RKO (cell line): ENCODE measurements at regions not wholly inside any gene's neighbourhood (a gene's known extent, or its start where the extent isn't known, plus 50 kb on each side); places are given as distances from the start of the nearest gene placed in this dataset.
"Not testable (repeated sequence)": the region's sequence is repeated elsewhere in the genome, so short reads cannot be mapped to it uniquely, and the experiment has no call there.

Source experiments
- DNase-seq: peaks from one replicate; pipeline ENCODE4 v3.0.0-alpha.2; 2016; ENCODE audit warnings: low spot score

DNA sequence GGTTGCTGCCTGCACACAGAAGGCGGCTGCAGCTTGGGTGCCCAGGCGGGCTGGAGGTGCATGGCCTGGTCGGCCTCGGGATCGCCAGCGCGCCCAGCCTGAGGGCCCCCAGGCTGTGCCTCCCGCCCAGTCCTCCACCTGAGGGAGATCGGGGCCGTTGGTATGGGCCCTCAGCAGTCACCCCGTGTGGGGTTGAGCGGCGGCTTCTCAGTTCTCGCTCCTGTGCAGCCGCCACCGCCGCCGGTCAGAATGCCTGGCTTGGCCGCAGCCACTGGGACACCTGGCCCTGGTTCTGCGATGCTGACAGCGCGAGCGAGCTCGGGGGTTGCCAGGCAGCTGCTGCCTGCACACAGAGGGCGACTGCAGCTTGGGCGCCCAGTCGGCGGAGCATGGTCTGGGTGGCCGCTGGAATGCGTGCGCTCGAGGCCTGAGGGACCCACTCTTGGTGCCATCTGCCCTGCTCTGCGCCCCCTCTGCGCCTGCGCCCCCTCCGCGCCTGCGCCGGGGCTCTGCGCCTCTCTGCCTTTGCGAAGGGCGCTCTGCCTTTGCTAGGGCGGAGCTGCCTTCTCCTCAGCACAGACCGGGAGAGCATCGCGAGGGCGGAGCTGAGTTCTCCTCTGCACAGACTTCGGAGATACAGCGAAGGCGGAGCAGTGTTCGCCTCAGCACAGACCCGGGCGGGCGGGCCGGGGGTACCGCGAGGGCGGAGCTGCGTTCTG is 84.6 kb upstream of the ZNG1F start:
- DNase-seq, result not testable (repeated sequence)

DNA sequence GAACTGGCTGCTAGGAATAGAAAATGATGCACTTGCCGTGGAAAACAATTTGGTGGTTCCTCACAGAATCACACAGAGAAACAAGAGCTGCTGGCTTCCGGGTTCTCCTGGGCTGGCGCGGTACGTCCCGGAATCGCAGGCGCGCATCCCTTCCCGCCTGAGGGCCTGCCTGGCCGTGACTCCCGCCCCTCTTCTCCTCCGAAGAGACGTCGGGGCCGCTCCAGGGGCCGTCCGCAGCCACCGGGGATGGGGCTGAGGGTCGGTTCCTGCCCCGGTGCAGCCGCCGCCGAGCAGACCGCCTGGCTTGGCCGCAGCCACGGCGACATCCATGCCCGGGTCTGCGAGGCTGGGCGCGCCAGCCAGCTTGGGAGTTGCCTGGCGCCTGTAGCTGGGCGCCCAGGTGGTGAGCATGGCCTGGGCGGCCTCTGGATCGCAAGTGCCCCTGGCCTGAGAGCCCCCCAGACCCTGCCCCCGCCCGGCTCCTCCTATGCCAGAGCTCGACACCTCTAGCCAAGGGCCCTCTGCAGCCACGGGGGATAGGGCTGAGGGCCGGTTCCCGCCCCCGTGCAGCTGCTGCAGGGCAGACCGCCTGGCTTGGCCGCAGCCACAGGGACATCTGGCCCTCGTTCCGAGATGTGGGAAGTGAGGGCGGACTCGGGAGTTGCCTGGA is 83.9 kb upstream of the ZNG1F start:
- not testable (repeated sequence) for DNase-seq

DNA sequence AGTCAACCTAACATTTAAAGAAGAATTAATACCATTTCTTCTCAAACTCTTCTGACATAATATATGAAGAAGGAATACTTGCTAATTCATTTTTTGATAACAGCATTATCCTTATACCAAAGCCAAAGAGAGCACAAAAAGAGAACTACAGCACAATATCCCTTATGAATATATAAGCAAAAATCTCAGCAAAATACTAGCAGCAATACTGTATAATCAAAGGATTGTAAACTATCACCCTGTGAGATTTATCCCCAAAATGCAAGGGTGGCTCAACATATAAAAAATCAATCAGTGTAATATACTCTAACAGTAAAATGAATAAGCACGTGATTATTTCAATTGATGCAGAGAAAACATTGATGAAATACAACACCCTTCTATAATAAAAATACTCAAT is 81.9 kb upstream of the ZNG1F start:
- not testable (repeated sequence) for DNase-seq

DNA sequence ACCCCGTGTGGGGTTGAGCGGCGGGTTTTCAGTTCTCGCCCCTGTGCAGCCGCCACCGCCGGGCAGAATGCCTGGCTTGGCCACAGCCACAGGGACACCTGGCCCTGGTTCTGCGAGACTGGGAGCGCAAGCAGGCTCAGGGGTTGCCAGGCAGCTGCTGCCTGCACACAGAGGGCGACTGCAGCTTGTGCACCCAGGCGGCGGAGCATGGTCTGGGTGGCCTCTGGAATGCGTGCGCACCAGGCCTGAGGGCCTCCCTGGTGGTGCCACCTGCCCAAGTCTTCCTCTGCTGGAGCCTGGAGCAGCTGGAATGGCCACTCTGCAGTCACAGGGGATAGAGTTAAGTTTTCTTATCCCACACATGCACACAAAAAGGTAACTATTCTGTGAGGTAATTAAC is 80.4 kb upstream of the ZNG1F start:
- DNase-seq, result not testable (repeated sequence)

DNA sequence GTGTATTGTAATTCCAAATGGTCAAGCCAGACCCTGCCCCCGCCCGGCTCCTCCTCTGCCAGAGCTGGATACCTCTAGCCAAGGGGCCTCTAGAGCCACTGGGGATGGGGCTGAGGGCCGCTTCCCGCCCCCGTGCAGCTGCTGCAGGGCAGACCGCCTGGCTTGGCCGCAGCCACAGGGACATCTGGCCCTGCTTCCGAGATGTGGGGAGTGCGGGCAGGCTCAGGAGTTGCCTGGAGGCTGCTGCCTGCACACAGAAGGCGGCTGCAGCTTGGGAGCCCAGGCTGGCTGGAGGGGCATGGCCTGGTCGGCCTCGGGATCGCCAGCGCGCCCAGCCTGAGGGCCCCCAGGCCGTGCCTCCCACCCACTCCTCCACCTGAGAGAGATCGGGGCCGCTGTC is 79.9 kb upstream of the ZNG1F start:
- not testable (repeated sequence) for DNase-seq

DNA sequence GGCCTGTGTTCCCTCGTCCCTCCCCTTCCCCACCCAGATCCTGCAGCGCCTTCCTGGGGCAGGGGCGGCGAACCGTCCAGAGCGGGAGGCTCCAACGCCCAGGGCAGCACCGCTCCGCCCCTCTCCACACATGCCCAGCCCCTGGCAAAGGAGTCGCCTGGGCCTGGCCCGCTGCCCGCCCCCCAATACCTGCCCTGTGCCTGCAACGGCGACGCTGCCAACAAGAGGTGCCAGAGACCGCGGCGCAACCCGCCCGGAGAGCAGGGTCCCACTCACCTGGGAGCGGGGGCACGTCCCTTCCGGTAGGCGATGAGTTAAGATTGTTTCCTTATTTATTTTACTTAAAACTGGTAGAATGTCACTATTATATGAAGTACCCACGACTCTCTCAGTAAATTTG is 77.5 kb upstream of the ZNG1F start:
- DNase-seq, result not testable (repeated sequence)

DNA sequence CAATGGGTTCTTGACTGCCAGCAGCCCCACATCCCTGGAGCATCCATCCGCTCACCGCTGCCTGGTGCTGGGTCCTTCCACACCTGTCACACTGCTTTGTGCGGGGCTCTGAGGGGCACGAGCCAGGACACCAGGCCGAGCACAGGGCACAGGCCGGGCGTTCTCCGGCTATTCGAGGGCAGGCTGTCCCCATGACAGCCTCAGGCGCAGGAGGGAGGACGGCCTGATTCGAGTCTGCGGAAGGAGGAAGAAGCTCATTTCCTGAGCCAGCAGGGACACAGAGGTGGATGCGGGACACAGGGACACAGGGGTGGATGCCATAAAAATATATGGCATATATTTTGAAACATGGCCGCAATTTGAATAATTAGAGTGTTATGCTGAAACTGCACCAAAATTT is 76.9 kb upstream of the ZNG1F start:
- DNase-seq, result not testable (repeated sequence)

DNA sequence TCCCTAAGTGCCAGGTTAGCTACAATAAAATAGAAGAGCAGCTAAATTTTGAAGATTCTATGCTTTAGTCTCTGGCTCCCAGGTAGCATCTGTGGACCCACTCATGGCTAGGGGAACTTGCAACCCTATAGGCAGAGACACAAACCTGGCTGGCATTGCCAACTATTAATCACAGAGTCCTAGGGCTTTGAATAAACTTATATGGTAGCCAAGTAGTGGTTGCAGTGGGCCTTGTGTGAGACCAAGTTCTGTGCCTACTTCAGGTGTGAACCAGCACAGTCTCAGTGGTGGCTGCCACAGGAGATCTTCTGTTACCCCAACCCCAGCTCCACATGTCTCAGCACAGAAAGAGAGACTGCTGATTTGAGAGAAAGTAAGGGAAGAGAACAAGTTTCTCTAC is 62.9 kb upstream of the ZNG1F start:
- DNase-seq, result not testable (repeated sequence)

DNA sequence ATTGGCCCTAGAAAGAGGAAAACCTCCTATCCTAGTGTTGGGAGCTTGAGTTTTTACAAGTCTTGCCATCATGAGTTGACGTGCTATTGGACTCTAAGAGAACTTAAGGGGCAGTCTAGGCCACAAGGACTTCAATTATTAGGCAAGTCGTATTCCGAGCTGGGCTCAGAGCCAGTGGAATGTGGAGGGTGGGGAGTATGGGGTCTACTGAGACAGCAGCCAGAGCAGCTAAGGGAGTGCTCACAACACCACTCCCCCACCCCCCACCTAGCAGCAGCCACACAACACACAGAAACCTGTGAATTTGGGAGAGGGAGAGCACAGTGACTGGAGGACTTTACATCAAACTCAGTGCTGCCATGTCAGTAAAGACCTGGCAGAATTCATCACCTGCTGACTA is 62.0 kb upstream of the ZNG1F start:
- DNase-seq, result not testable (repeated sequence)

DNA sequence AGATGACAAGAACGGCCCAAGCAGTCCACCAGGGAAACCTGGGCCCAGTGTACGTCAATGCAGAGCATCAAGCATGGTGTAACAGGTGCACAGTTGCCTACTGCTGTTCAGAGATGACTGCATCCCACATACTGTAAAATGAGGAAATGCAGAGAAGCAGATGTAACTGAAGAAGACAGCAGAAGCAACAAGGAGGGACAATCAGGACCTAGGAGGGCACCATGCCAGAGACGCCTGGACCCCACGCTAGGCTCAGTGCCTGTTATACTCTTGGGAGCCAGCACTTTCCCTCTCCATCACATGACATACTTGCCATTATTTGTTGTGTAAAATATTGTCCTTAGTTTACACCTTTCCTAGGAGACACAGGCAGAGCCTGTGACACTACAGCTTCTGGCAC is 57.6 kb upstream of the ZNG1F start:
- DNase-seq, result not testable (repeated sequence)
